Fibroblast of lung (primary cell): ENCODE measurements at regions not wholly inside any gene's neighbourhood (a gene's known extent, or its start where the extent isn't known, plus 50 kb on each side); places are given as distances from the start of the nearest gene placed in this dataset.

Source experiments
- EZH2 ChIP-seq: IDR thresholded peaks from 2 replicates; pipeline ENCODE4 v1.5.1; 2012; ENCODE audit warnings: low read length, control low read depth, mild to moderate bottlenecking; ENCODE audit errors: missing control alignments
- TF ChIP-seq, protein P1 (sequence below), 2 donors: IDR thresholded peaks in 1 of 2; conservative IDR thresholded peaks in 1 of 2; 1 replicate in 1 of 2; 2 replicates in 1 of 2; pipeline ENCODE4 v1.5.1; 2011 to 2012; ENCODE audit warnings: low read length in 2 of 2, control low read depth in 1 of 2, inconsistent platforms in 1 of 2, low read depth in 1 of 2, mild to moderate bottlenecking in 1 of 2

DNA sequence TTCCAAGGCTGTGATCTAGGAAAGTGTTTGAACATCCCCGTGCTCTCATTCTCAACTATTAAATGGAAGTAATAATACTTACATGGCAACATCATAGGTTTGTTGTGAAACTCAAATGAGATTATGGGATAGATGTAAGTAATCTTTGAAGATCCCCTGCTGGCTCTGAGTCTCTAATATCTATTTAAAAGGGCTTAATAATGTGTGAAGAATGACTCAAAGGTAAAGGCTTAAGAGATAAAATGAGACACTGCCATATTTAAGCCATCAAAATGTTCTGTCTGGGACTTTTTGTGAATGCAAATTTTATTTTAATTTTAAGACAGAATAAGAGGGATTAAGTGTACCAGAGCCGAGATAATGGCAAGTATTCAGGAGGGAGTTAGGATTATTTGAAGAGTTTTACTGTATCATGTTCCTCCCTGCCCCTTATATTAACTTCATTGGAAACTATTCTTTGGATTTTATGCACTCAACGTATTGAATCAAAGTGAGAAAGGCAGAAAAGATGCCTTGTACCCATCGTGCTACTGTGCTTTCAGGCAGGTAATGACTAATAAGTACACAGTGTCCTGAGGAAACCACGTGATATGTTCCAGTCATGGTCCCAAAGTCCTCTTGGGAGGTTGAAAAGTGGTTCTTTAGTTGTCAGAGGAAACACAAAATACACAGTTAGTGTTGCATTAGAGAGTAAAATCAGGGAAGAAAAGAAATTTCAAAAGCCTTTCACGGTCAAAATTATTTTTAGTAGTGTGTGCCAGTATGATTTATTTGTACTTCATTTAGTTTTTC, 192.4 kb downstream of the RBM46 start:
- TF ChIP-seq, protein P1, sequence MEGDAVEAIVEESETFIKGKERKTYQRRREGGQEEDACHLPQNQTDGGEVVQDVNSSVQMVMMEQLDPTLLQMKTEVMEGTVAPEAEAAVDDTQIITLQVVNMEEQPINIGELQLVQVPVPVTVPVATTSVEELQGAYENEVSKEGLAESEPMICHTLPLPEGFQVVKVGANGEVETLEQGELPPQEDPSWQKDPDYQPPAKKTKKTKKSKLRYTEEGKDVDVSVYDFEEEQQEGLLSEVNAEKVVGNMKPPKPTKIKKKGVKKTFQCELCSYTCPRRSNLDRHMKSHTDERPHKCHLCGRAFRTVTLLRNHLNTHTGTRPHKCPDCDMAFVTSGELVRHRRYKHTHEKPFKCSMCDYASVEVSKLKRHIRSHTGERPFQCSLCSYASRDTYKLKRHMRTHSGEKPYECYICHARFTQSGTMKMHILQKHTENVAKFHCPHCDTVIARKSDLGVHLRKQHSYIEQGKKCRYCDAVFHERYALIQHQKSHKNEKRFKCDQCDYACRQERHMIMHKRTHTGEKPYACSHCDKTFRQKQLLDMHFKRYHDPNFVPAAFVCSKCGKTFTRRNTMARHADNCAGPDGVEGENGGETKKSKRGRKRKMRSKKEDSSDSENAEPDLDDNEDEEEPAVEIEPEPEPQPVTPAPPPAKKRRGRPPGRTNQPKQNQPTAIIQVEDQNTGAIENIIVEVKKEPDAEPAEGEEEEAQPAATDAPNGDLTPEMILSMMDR (conservative IDR thresholded peaks at IDR 0.05 in 1 of 2, IDR thresholded peaks at IDR 0.05 in 1 of 2; ENCODE audit: low read depth in 1 of 2, low read length in 2 of 2), result no peak
- no peak for TF ChIP-seq EZH2
